ENCODE measurements at regions not wholly inside any gene's neighbourhood (a gene's known extent, or its start where the extent isn't known, plus 50 kb on each side); places are given as distances from the start of the nearest gene placed in this dataset.

- TF ChIP-seq CTCF (tag by site-specific recombination; IDR thresholded peaks at IDR 0.05) (no peak), ZNF426 (tag by site-specific recombination; IDR thresholded peaks at IDR 0.05) (no peak)
Measured at GRCh38 chr13:73996569-73996968, 137.6 kb downstream of the KLF12 start.

Measured in HEK293 (cell line).